Bronchial epithelial cell (primary cell): ENCODE measurements at regions not wholly inside any gene's neighbourhood (a gene's known extent, or its start where the extent isn't known, plus 50 kb on each side); places are given as distances from the start of the nearest gene placed in this dataset.

Experiments
- DNase-seq: peaks from one replicate; pipeline ENCODE4 v3.0.0-alpha.2; 2010; ENCODE audit warnings: low read depth
- FAIRE-seq: peaks from 2 replicates; lab custom pipeline; 2011; peaks lifted over from hg19 to GRCh38; lab: Jason Lieb, UNC
- H3K27me3 ChIP-seq: 2 replicates; pipeline ENCODE4 v1.5.1; 2011; ENCODE audit warnings: low read length; ENCODE audit not compliant: control insufficient read depth, insufficient read depth
- H3K36me3 ChIP-seq: 2 replicates; pipeline ENCODE4 v1.5.1; 2011; ENCODE audit warnings: low read length; ENCODE audit not compliant: control insufficient read depth, insufficient read depth
- H3K4me3 ChIP-seq: 2 replicates; pipeline ENCODE4 v1.5.1; 2011; ENCODE audit warnings: mild to moderate bottlenecking, low read depth, low read length, control low read depth
- CTCF ChIP-seq: IDR thresholded peaks from 2 replicates; pipeline ENCODE4 v1.5.1; 2011; ENCODE audit warnings: mild to moderate bottlenecking, moderate library complexity, low read length, control low read depth, inconsistent platforms; ENCODE audit not compliant: insufficient read depth, severe bottlenecking

GRCh38 chr1:80056179-80056578 lies 1049.6 kb upstream of the ADGRL4 start:
- Histone ChIP-seq H3K4me3 (no peak overlapping the region), H3K36me3 (no peaks in the 10 kb centered on the region), H3K27me3 (no peaks in the 10 kb centered on the region)
- TF ChIP-seq CTCF: no peak
- DNase-seq (peak; percentile 84), FAIRE-seq (no peak)

GRCh38 chr1:80054129-80054528 lies 1047.6 kb upstream of the ADGRL4 start:
- DNase-seq: peak; percentile 99
- TF ChIP-seq CTCF: no peak
- H3K4me3 ChIP-seq: no peak overlapping the region
- no peaks in the 10 kb centered on the region for H3K27me3 ChIP-seq
- no peaks in the 10 kb centered on the region for H3K36me3 ChIP-seq
- peak; percentile 98 for FAIRE-seq

DNA sequence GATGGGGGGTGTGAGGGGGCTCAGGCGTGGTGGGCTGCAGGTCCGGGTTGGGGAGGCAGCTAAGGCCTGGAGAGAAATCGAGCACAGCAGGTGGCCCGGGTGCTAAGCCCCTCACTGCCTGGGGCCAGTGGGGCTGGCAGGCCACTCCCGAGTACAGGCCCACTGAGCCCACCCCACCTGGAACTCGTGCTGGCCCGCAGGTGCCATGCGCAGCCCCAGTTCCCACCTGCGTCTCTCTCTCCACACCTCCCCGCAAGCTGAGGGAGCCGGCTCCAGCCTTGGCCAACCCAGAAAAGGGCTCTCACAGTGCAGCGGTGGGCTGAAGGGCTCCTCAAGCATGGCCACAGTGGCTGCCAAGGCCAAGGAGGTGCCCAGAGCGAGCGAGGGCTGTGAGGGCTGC lies 1047.1 kb upstream of the ADGRL4 start:
- no peaks in the 10 kb centered on the region for H3K27me3 ChIP-seq
- H3K36me3 ChIP-seq: no peaks in the 10 kb centered on the region
- no peak overlapping the region for H3K4me3 ChIP-seq
- no peak for DNase-seq
- no peak for TF ChIP-seq CTCF
- FAIRE-seq: no peak

DNA sequence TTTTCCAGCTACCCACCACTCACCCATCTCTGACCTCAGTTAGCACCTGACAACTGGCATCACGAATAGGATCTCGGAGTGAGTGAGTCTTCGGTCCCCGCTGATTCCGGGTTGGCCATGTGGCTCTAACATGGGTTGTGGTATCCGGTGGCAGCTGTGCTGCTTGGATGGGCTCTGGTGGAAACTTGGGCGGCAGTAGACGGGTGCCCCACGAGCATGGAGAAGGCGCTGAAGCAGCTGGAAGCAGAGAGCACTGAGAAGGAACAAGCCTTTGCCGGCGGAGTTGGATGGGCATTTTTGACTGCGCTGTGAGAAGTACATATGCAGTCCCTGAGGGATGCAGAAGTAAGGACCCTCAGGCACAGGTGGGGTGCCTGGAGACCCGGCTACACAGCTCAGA lies 1044.0 kb upstream of the ADGRL4 start:
- TF ChIP-seq CTCF: no peak
- DNase-seq: no peak
- H3K36me3 ChIP-seq: no peaks in the 10 kb centered on the region
- H3K4me3 ChIP-seq: no peak overlapping the region
- H3K27me3 ChIP-seq: no peaks in the 10 kb centered on the region
- FAIRE-seq: no peak

- FAIRE-seq: no peak
- TF ChIP-seq CTCF: no peak
- Histone ChIP-seq H3K27me3 (no peaks in the 10 kb centered on the region), H3K4me3 (no peak overlapping the region), H3K36me3 (no peaks in the 10 kb centered on the region)
- DNase-seq: no peak
Observed at GRCh38 chr1:80050085-80050484, 1043.6 kb upstream of the ADGRL4 start.

DNA sequence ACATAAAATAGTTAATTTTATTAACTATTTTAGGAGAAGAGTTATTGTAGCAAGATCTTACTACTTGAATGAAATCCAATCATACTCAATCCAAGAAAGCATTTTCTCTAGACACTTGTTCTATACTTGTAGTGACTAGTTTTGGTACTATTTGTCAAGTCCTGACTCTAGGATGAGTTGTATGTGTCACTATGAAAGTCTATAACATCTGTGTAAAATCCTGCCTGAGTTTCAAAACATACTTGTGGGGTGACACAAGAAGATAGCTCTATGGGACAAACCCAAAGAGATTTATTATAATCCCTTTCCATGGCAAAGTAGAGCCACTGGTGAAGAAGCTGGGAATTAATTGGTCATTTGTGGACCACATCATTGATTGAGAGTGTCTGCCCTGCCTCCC lies 1042.2 kb upstream of the ADGRL4 start:
- no peak for TF ChIP-seq CTCF

More for the DNA sequence above, 1042.2 kb upstream of the ADGRL4 start:
- peak; percentile 63 for DNase-seq
- Histone ChIP-seq H3K27me3 (no peaks in the 10 kb centered on the region), H3K4me3 (no peak overlapping the region), H3K36me3 (no peaks in the 10 kb centered on the region)
- FAIRE-seq: no peak
